Stomach (tissue), 4 donors: ENCODE measurements at regions not wholly inside any gene's neighbourhood (a gene's known extent, or its start where the extent isn't known, plus 50 kb on each side); places are given as distances from the start of the nearest gene placed in this dataset.

Source experiments
- CTCF ChIP-seq, 7 experiments: fragments of 450-650 bp in 4 of 7; fragments of 200-600 bp in 3 of 7; sonication (generic) in 3 of 7; IDR thresholded peaks; one replicate each; pipeline ENCODE4 v1.5.1; 2016 to 2019; ENCODE audit warnings: antibody characterized with exemption in 7 of 7, control low read depth in 2 of 7, mild to moderate bottlenecking in 1 of 7
- POLR2A ChIP-seq, 4 donors: fragments of 450-650 bp; IDR thresholded peaks; one replicate each; pipeline ENCODE4 v1.6.1; 2016; ENCODE audit warnings: antibody characterized with exemption in 4 of 4, control low read depth in 2 of 4, mild to moderate bottlenecking in 1 of 4, moderate library complexity in 1 of 4
- POLR2AphosphoS5 ChIP-seq, 3 donors: sonication (generic); formaldehyde crosslinking; IDR thresholded peaks; one replicate each; pipeline ENCODE4 v1.6.1; 2016; ENCODE audit warnings: antibody characterized with exemption in 3 of 3

DNA sequence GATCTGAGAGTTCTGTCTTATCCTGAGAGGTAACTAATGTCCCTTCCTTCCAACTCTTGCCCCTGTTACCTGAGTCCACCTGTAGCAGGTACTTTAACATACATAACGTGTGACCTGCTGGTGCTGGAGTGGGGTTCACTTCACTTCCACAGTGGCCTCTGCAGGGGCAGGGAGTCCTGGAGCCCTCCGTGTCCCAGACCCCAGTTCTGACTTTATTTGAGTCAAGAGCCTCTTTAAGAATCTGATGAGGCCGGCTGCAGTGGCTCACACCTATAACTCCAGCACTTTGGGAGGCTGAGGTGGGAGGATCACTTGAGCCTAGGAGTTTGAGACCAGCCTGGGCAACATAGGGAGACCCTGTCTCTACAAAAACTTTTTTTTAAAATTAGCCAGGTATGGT is 117.0 kb upstream of the RET start:
- TF ChIP-seq CTCF (IDR thresholded peaks at IDR 0.05) (no peak), POLR2A (IDR thresholded peaks at IDR 0.05) (no peak), POLR2AphosphoS5 (IDR thresholded peaks at IDR 0.05) (no peak)
